ENCODE measurements at regions not wholly inside any gene's neighbourhood (a gene's known extent, or its start where the extent isn't known, plus 50 kb on each side); places are given as distances from the start of the nearest gene placed in this dataset.

GRCh38 chr18:39761273-39761672, 2193.8 kb upstream of the PIK3C3 start:
- H3K9ac ChIP-seq = no peak overlapping the region
- no peak overlapping the region for H3K4me3 ChIP-seq
- no peak overlapping the region for H3K27ac ChIP-seq
- no peaks in the 10 kb centered on the region for H3K36me3 ChIP-seq
- no peaks in the 10 kb centered on the region for H3K4me1 ChIP-seq
- TF ChIP-seq Cebpa-rat (IDR thresholded peaks at IDR 0.05) = no peak
- H4K20me1 ChIP-seq = no peaks in the 10 kb centered on the region
- H3K4me2 ChIP-seq = no peak overlapping the region
- no peaks in the 10 kb centered on the region for H3K9me3 ChIP-seq
- no peaks in the 10 kb centered on the region for H3K27me3 ChIP-seq

GRCh38 chr18:39759926-39760325, 2194.3 kb upstream of the CELF4 start:
- no peaks in the 10 kb centered on the region for H4K20me1 ChIP-seq
- H3K4me2 ChIP-seq = no peak overlapping the region
- H3K27me3 ChIP-seq = no peaks in the 10 kb centered on the region
- no peak overlapping the region for H3K27ac ChIP-seq
- H3K9me3 ChIP-seq = no peaks in the 10 kb centered on the region
- H3K4me3 ChIP-seq = no peak overlapping the region
- no peak overlapping the region for H3K9ac ChIP-seq
- no peak for TF ChIP-seq Cebpa-rat (IDR thresholded peaks at IDR 0.05)
- no peaks in the 10 kb centered on the region for H3K36me3 ChIP-seq
- no peaks in the 10 kb centered on the region for H3K4me1 ChIP-seq

GRCh38 chr18:39753178-39753577, 2187.6 kb upstream of the CELF4 start:
- H3K4me1 ChIP-seq = no peaks in the 10 kb centered on the region

GRCh38 chr18:39752351-39752750, 2186.8 kb upstream of the CELF4 start:
- Histone ChIP-seq H3K27ac (no peak overlapping the region), H3K4me2 (no peak overlapping the region), H3K9ac (no peak overlapping the region)

More at GRCh38 chr18:39753178-39753577, 2187.6 kb upstream of the CELF4 start:
- Histone ChIP-seq H3K9me3 (no peaks in the 10 kb centered on the region), H3K27ac (no peak overlapping the region), H3K36me3 (no peaks in the 10 kb centered on the region), H4K20me1 (no peaks in the 10 kb centered on the region), H3K9ac (no peak overlapping the region), H3K27me3 (no peaks in the 10 kb centered on the region), H3K4me3 (no peak overlapping the region), H3K4me2 (no peak overlapping the region)
- no peak for TF ChIP-seq Cebpa-rat (IDR thresholded peaks at IDR 0.05)

GRCh38 chr18:39751921-39752320, 2186.3 kb upstream of the CELF4 start:
- Histone ChIP-seq H3K27ac (no peak overlapping the region), H3K4me1 (no peaks in the 10 kb centered on the region), H4K20me1 (no peaks in the 10 kb centered on the region), H3K27me3 (no peaks in the 10 kb centered on the region), H3K4me3 (no peak overlapping the region), H3K4me2 (no peak overlapping the region), H3K36me3 (no peaks in the 10 kb centered on the region), H3K9me3 (no peaks in the 10 kb centered on the region), H3K9ac (no peak overlapping the region)
- TF ChIP-seq Cebpa-rat (IDR thresholded peaks at IDR 0.05) = no peak

More at GRCh38 chr18:39752351-39752750, 2186.8 kb upstream of the CELF4 start:
- Histone ChIP-seq H3K36me3 (no peaks in the 10 kb centered on the region), H3K4me1 (no peaks in the 10 kb centered on the region), H3K4me3 (no peak overlapping the region), H4K20me1 (no peaks in the 10 kb centered on the region), H3K9me3 (no peaks in the 10 kb centered on the region), H3K27me3 (no peaks in the 10 kb centered on the region)
- TF ChIP-seq Cebpa-rat (IDR thresholded peaks at IDR 0.05) = no peak

- no peaks in the 10 kb centered on the region for H4K20me1 ChIP-seq
- H3K4me2 ChIP-seq = no peak overlapping the region
- no peak for TF ChIP-seq Cebpa-rat (IDR thresholded peaks at IDR 0.05)
- H3K9ac ChIP-seq = no peak overlapping the region
- H3K27me3 ChIP-seq = no peaks in the 10 kb centered on the region
- no peak overlapping the region for H3K4me3 ChIP-seq
- no peaks in the 10 kb centered on the region for H3K9me3 ChIP-seq
- H3K27ac ChIP-seq = no peak overlapping the region
- no peaks in the 10 kb centered on the region for H3K36me3 ChIP-seq
- H3K4me1 ChIP-seq = no peaks in the 10 kb centered on the region
Measured at GRCh38 chr18:39751161-39751560, 2185.6 kb upstream of the CELF4 start.

GRCh38 chr18:39749154-39749553, 2183.6 kb upstream of the CELF4 start:
- TF ChIP-seq Cebpa-rat (IDR thresholded peaks at IDR 0.05) = no peak
- H3K4me2 ChIP-seq = no peak overlapping the region
- no peak overlapping the region for H3K4me3 ChIP-seq
- no peaks in the 10 kb centered on the region for H3K4me1 ChIP-seq
- H3K27me3 ChIP-seq = no peaks in the 10 kb centered on the region
- no peaks in the 10 kb centered on the region for H4K20me1 ChIP-seq
- H3K27ac ChIP-seq = no peak overlapping the region
- no peaks in the 10 kb centered on the region for H3K36me3 ChIP-seq
- no peak overlapping the region for H3K9ac ChIP-seq
- H3K9me3 ChIP-seq = no peaks in the 10 kb centered on the region

- H3K4me1 ChIP-seq = no peaks in the 10 kb centered on the region
- H3K27ac ChIP-seq = no peak overlapping the region
- H3K9ac ChIP-seq = no peak overlapping the region
- H3K9me3 ChIP-seq = no peaks in the 10 kb centered on the region
- no peaks in the 10 kb centered on the region for H3K27me3 ChIP-seq
- no peak overlapping the region for H3K4me3 ChIP-seq
- H4K20me1 ChIP-seq = no peaks in the 10 kb centered on the region
- no peaks in the 10 kb centered on the region for H3K36me3 ChIP-seq
- H3K4me2 ChIP-seq = no peak overlapping the region
- no peak for TF ChIP-seq Cebpa-rat (IDR thresholded peaks at IDR 0.05)
Measured at GRCh38 chr18:39748727-39749126, 2183.1 kb upstream of the CELF4 start.

- Histone ChIP-seq H3K9me3 (no peaks in the 10 kb centered on the region), H3K4me3 (no peak overlapping the region), H3K27ac (no peak overlapping the region), H3K36me3 (no peaks in the 10 kb centered on the region), H3K4me1 (no peaks in the 10 kb centered on the region), H3K9ac (no peak overlapping the region), H4K20me1 (no peaks in the 10 kb centered on the region), H3K4me2 (no peak overlapping the region), H3K27me3 (no peaks in the 10 kb centered on the region)
- TF ChIP-seq Cebpa-rat (IDR thresholded peaks at IDR 0.05) = no peak
Measured at GRCh38 chr18:39746201-39746600, 2180.6 kb upstream of the CELF4 start.

- Histone ChIP-seq H3K9me3 (no peaks in the 10 kb centered on the region), H3K27me3 (no peaks in the 10 kb centered on the region), H3K4me2 (no peak overlapping the region), H3K4me3 (no peak overlapping the region), H3K36me3 (no peaks in the 10 kb centered on the region), H3K9ac (no peak overlapping the region), H3K4me1 (no peaks in the 10 kb centered on the region), H3K27ac (no peak overlapping the region), H4K20me1 (no peaks in the 10 kb centered on the region)
- TF ChIP-seq Cebpa-rat (IDR thresholded peaks at IDR 0.05) = no peak
Measured at GRCh38 chr18:39743463-39743862, 2177.9 kb upstream of the CELF4 start.

GRCh38 chr18:39741755-39742466, 2176.3 kb upstream of the CELF4 start:
- Histone ChIP-seq H3K36me3 (no peaks in the 10 kb centered on the region), H3K9ac (no peak overlapping the region), H4K20me1 (no peaks in the 10 kb centered on the region), H3K4me3 (no peak overlapping the region), H3K4me1 (no peaks in the 10 kb centered on the region), H3K9me3 (no peaks in the 10 kb centered on the region), H3K4me2 (no peak overlapping the region), H3K27me3 (no peaks in the 10 kb centered on the region), H3K27ac (no peak overlapping the region)
- no peak for TF ChIP-seq Cebpa-rat (IDR thresholded peaks at IDR 0.05)
